ENCODE measurements at regions not wholly inside any gene's neighbourhood (a gene's known extent, or its start where the extent isn't known, plus 50 kb on each side); places are given as distances from the start of the nearest gene placed in this dataset.

GRCh38 chr12:53872367-53872766, 66.3 kb upstream of the HOXC13 start:
- TF ChIP-seq POLR2AphosphoS5 (IDR thresholded peaks at IDR 0.05): no peak
- TF ChIP-seq, protein P1, sequence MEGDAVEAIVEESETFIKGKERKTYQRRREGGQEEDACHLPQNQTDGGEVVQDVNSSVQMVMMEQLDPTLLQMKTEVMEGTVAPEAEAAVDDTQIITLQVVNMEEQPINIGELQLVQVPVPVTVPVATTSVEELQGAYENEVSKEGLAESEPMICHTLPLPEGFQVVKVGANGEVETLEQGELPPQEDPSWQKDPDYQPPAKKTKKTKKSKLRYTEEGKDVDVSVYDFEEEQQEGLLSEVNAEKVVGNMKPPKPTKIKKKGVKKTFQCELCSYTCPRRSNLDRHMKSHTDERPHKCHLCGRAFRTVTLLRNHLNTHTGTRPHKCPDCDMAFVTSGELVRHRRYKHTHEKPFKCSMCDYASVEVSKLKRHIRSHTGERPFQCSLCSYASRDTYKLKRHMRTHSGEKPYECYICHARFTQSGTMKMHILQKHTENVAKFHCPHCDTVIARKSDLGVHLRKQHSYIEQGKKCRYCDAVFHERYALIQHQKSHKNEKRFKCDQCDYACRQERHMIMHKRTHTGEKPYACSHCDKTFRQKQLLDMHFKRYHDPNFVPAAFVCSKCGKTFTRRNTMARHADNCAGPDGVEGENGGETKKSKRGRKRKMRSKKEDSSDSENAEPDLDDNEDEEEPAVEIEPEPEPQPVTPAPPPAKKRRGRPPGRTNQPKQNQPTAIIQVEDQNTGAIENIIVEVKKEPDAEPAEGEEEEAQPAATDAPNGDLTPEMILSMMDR (IDR thresholded peaks at IDR 0.05): no peak

All from suprapubic skin (tissue), 3 donors.